HEK293T (cell line): ENCODE measurements at regions not wholly inside any gene's neighbourhood (a gene's known extent, or its start where the extent isn't known, plus 50 kb on each side); places are given as distances from the start of the nearest gene placed in this dataset.

Source experiments
- ARNT ChIP-seq: fragments of 450-650 bp; IDR thresholded peaks from 2 replicates; pipeline ENCODE4 v1.6.1; 2017; ENCODE audit warnings: mild to moderate bottlenecking
- FOXK2 ChIP-seq: fragments of 450-650 bp; IDR thresholded peaks from 2 replicates; pipeline ENCODE4 v1.6.1; 2016; ENCODE audit warnings: mild to moderate bottlenecking
- SP1 ChIP-seq: fragments of 450-650 bp; IDR thresholded peaks from 2 replicates; pipeline ENCODE4 v1.6.1; 2017
- SUZ12 ChIP-seq: fragments of 450-650 bp; IDR thresholded peaks from 2 replicates; pipeline ENCODE4 v1.6.1; 2016; ENCODE audit warnings: mild to moderate bottlenecking
- ZNF384 ChIP-seq: fragments of 450-650 bp; IDR thresholded peaks from 2 replicates; pipeline ENCODE4 v1.6.1; 2016

DNA sequence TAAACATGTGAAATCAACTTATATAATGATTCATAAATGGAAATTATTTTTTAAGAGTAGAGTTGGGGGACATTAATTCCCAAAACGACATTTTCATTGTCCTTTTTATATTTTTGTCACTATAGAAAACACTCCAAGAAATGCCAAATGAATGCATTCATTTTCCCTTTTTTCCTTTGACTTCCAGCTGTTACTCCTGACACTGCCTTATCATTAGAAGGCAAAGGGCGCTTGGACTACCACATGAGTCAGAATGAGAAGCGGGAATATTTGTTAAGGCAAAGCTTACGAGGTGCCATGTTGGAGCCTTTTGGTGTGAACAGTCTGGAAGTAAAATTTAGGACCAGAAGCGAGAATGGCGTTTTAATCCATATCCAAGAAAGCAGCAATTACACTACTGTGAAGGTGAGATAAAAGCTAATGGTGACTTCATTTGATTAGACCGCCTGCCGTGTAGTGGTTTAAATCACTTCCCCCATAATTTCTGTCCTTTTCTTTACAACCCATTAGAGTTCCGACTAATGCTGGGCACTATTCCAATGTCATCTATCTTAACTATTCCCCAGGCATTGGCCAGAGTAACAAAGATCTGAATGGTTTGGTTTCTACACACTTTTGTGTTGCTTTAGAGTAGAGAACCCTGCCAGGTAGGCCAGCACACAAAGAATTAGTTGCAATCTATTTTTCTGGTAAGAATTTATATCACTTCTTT is 166.7 kb downstream of the FAT4 start:
- TF ChIP-seq ZNF384 (no peak), ARNT (no peak), SP1 (no peak), SUZ12 (no peak), FOXK2 (no peak)
